ENCODE measurements at regions not wholly inside any gene's neighbourhood (a gene's known extent, or its start where the extent isn't known, plus 50 kb on each side); places are given as distances from the start of the nearest gene placed in this dataset.

GRCh38 chr6:166712286-166713228, 85.5 kb upstream of the RPS6KA2 start:
- WGBS (ENCODE audit: missing lambda C conversion rate) = 56% methylated on average over 18 of the region's 21 CpGs

GRCh38 chr6:166710084-166710483, 83.0 kb upstream of the RPS6KA2 start:
- no peaks in the 10 kb centered on the region for H3K4me1 ChIP-seq
- DNase-seq (ENCODE audit: low read depth in 1 of 2, low spot score in 1 of 2) (no peak), FAIRE-seq (no peak), ATAC-seq (no peak)
- no peak overlapping the region for H3K4me2 ChIP-seq
- no peak for TF ChIP-seq MAFK (IDR thresholded peaks at IDR 0.05; ENCODE audit: partially characterized antibody)
- no peak for TF ChIP-seq EHF (CRISPR knock-in tag; IDR thresholded peaks at IDR 0.05)
- TF ChIP-seq FOXS1 (CRISPR knock-in tag; IDR thresholded peaks at IDR 0.05) = no peak
- TF ChIP-seq RCOR1 (IDR thresholded peaks at IDR 0.05; ENCODE audit: low read depth, low read length) = no peak
- no peak for TF ChIP-seq TFCP2L1 (CRISPR knock-in tag; IDR thresholded peaks at IDR 0.05)
- TF ChIP-seq MYC (IDR thresholded peaks at IDR 0.05; ENCODE audit: borderline replicate concordance, low read length) = no peak
- TF ChIP-seq PBX3 (IDR thresholded peaks at IDR 0.05) = no peak
- whole genome bisulfite sequencing (ENCODE audit: missing lambda C conversion rate) = 20% methylated on average over 2 of the region's 2 CpGs
- no peak overlapping the region for H3K27ac ChIP-seq
- H3K9me3 ChIP-seq = no peaks in the 10 kb centered on the region
- H3K4me3 ChIP-seq = no peak overlapping the region
- POLR2A ChIA-PET = no interaction called here
- CTCF ChIA-PET = no interaction called here

More at GRCh38 chr6:166712286-166713228, 85.5 kb upstream of the RPS6KA2 start:
- no peak overlapping the region for H3K4me2 ChIP-seq
- no peak for FAIRE-seq
- no peaks in the 10 kb centered on the region for H3K4me1 ChIP-seq
- H3K4me3 ChIP-seq = no peak overlapping the region
- DNase-seq (ENCODE audit: low read depth in 1 of 2, low spot score in 1 of 2) = no peak
- no peak overlapping the region for H3K27ac ChIP-seq
- POLR2A ChIA-PET = no interaction called here
- ATAC-seq = no peak
- TF ChIP-seq MAFK (IDR thresholded peaks at IDR 0.05; ENCODE audit: partially characterized antibody) = no peak
- no peak for TF ChIP-seq BHLHE40 (IDR thresholded peaks at IDR 0.05; ENCODE audit: low read depth, low read length)
- no peak for TF ChIP-seq RFX5 (IDR thresholded peaks at IDR 0.05)
- TF ChIP-seq RNF2 (IDR thresholded peaks at IDR 0.05; ENCODE audit: borderline replicate concordance, low read depth) = no peak
- no peak for TF ChIP-seq KDM5A (IDR thresholded peaks at IDR 0.05)
- TF ChIP-seq JUN (IDR thresholded peaks at IDR 0.05) = no peak
- no peak for TF ChIP-seq PBX3 (IDR thresholded peaks at IDR 0.05)
- no peak for TF ChIP-seq TP53 (CRISPR knock-in tag; IDR thresholded peaks at IDR 0.05)
- TF ChIP-seq EHF (CRISPR knock-in tag; IDR thresholded peaks at IDR 0.05) = no peak
- no peak for TF ChIP-seq HOXB13 (CRISPR knock-in tag; IDR thresholded peaks at IDR 0.05; ENCODE audit: low read depth)
- TF ChIP-seq ATOH8 (CRISPR knock-in tag; IDR thresholded peaks at IDR 0.05; ENCODE audit: low read depth) = no peak
- no peak for TF ChIP-seq JUNB (IDR thresholded peaks at IDR 0.05)
- no peak for TF ChIP-seq MAX (IDR thresholded peaks at IDR 0.05)
- TF ChIP-seq CHD4 (IDR thresholded peaks at IDR 0.05; ENCODE audit: borderline replicate concordance) = no peak
- no peak for TF ChIP-seq SMC3 (IDR thresholded peaks at IDR 0.05)
- TF ChIP-seq ZFP36 (IDR thresholded peaks at IDR 0.05; ENCODE audit: borderline replicate concordance, partially characterized antibody) = no peak
- no peak for TF ChIP-seq PHF8 (IDR thresholded peaks at IDR 0.05; ENCODE audit: borderline replicate concordance, low read depth)
- CTCF ChIA-PET = interaction anchor here (1.0 kb wide), 1 partner anchor 62 kb away, joined by 3 read pairs; no protein-coding TSS in a partner anchor
- H3K9me3 ChIP-seq = no peaks in the 10 kb centered on the region

Measured in A549 (cell line).